Vagina (tissue), 2 donors: ENCODE measurements at regions not wholly inside any gene's neighbourhood (a gene's known extent, or its start where the extent isn't known, plus 50 kb on each side); places are given as distances from the start of the nearest gene placed in this dataset.

Experiments
- CTCF ChIP-seq, 3 experiments: fragments of 450-650 bp in 2 of 3; fragments of 200-600 bp in 1 of 3; sonication (generic) in 1 of 3; IDR thresholded peaks; one replicate each; pipeline ENCODE4 v1.5.1; 2017 to 2019; ENCODE audit warnings: antibody characterized with exemption in 3 of 3, mild to moderate bottlenecking in 2 of 3, moderate library complexity in 2 of 3
- POLR2A ChIP-seq, 2 donors: fragments of 450-650 bp; IDR thresholded peaks; one replicate each; pipeline ENCODE4 v1.6.1; 2017; ENCODE audit warnings: antibody characterized with exemption in 2 of 2, mild to moderate bottlenecking in 2 of 2, moderate library complexity in 2 of 2
- POLR2AphosphoS5 ChIP-seq, 2 donors: sonication (generic); formaldehyde crosslinking; IDR thresholded peaks; one replicate each; pipeline ENCODE4 v1.9.0; 2017; ENCODE audit warnings: antibody characterized with exemption in 2 of 2, mild to moderate bottlenecking in 2 of 2, low read depth in 1 of 2; ENCODE audit not compliant: insufficient read depth in 1 of 2

- TF ChIP-seq POLR2AphosphoS5 (IDR thresholded peaks at IDR 0.05; ENCODE audit: insufficient read depth in 1 of 2, low read depth in 1 of 2) (no peak), CTCF (IDR thresholded peaks at IDR 0.05) (no peak), POLR2A (IDR thresholded peaks at IDR 0.05) (no peak)
These were observed 1293.6 kb downstream of the AACS start for GRCh38 chr12:126358806-126359205.
